ENCODE measurements at regions not wholly inside any gene's neighbourhood (a gene's known extent, or its start where the extent isn't known, plus 50 kb on each side); places are given as distances from the start of the nearest gene placed in this dataset.

DNA sequence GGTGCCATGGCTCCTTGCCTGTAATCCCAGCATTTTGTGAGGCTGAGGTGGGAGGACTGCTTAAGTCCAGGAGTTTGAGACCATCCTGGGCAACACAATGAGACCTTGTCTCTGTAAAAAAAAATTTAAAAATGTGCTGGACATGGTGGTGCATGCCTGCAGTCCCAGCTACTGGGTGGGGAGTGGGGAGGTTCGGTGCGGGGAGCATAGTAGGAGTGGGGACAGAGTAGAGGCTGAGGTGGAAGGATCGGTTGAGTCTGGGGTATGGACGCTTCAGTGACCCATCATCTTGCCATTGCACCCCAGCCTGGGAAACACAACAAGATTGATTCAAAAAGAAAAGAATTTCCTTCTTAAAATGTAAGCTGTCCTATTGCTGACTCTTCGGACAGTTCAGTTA lies 1490.0 kb upstream of the GBE1 start:
- H3K4me3 ChIP-seq (replicated peaks; ENCODE audit: low read depth, low read length): no peak overlapping the region
- no peak for DNase-seq (ENCODE audit: extremely low read depth, low read depth)
- TF ChIP-seq, protein P1, sequence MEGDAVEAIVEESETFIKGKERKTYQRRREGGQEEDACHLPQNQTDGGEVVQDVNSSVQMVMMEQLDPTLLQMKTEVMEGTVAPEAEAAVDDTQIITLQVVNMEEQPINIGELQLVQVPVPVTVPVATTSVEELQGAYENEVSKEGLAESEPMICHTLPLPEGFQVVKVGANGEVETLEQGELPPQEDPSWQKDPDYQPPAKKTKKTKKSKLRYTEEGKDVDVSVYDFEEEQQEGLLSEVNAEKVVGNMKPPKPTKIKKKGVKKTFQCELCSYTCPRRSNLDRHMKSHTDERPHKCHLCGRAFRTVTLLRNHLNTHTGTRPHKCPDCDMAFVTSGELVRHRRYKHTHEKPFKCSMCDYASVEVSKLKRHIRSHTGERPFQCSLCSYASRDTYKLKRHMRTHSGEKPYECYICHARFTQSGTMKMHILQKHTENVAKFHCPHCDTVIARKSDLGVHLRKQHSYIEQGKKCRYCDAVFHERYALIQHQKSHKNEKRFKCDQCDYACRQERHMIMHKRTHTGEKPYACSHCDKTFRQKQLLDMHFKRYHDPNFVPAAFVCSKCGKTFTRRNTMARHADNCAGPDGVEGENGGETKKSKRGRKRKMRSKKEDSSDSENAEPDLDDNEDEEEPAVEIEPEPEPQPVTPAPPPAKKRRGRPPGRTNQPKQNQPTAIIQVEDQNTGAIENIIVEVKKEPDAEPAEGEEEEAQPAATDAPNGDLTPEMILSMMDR (IDR thresholded peaks at IDR 0.05; ENCODE audit: low read depth, low read length, missing control alignments): no peak

- H3K4me3 ChIP-seq (replicated peaks; ENCODE audit: low read depth, low read length): no peak overlapping the region
- TF ChIP-seq, protein P1 (IDR thresholded peaks at IDR 0.05; ENCODE audit: low read depth, low read length, missing control alignments): no peak
- no peak for DNase-seq (ENCODE audit: extremely low read depth, low read depth)
Observed at GRCh38 chr3:83250613-83251012, 1489.2 kb upstream of the GBE1 start.

GRCh38 chr3:83248454-83248853 lies 1487.0 kb upstream of the GBE1 start:
- DNase-seq (ENCODE audit: extremely low read depth, low read depth): no peak
- H3K4me3 ChIP-seq (replicated peaks; ENCODE audit: low read depth, low read length): no peak overlapping the region
- TF ChIP-seq, protein P1 (IDR thresholded peaks at IDR 0.05; ENCODE audit: low read depth, low read length, missing control alignments): no peak

GRCh38 chr3:83235180-83235814 lies 1473.9 kb upstream of the GBE1 start:
- TF ChIP-seq, protein P1 (IDR thresholded peaks at IDR 0.05; ENCODE audit: low read depth, low read length, missing control alignments): no peak
- H3K4me3 ChIP-seq (replicated peaks; ENCODE audit: low read depth, low read length): no peak overlapping the region
- no peak for DNase-seq (ENCODE audit: extremely low read depth, low read depth)

DNA sequence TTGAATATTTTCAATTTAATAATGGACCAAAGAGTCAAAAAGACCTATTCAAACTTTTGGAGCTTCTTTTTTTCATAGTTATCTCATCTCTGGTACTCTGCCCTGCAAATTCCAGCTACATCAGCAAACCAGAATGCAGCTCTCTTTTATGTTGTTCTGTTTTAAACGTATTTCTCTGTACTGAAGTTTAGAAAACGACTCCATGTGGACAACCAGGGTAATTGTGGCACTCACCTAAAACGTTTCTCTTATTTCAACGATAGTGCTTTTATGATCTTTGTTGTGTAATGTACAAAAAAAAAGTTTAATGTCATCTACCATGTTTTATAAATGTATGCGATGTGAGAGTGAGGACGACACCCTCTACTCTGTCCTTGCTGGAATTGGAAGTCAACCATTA lies 1472.3 kb upstream of the GBE1 start:
- DNase-seq (ENCODE audit: extremely low read depth, low read depth): no peak
- TF ChIP-seq, protein P1 (IDR thresholded peaks at IDR 0.05; ENCODE audit: low read depth, low read length, missing control alignments): no peak
- no peak overlapping the region for H3K4me3 ChIP-seq (replicated peaks; ENCODE audit: low read depth, low read length)

DNA sequence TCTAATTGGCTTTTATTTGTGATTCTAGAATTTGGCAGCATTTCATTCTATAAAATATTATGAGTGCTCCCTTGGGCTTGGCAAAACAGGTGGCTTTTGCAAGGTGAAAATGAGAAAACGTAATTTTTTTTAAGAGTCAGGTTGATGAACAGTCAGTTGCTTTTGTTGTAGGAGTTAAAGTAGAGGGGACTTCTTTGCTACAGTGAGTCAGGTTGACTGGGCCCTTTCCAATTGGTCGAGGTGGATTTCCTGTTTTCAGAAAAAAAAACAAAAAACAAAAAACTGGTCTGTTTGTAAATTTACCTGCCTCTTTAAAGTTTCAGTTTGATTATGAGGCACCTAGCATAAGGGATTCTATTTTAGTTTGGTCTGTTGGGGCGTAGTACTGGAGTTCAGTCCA lies 1469.4 kb upstream of the GBE1 start:
- H3K4me3 ChIP-seq (replicated peaks; ENCODE audit: low read depth, low read length): no peak overlapping the region
- TF ChIP-seq, protein P1 (IDR thresholded peaks at IDR 0.05; ENCODE audit: low read depth, low read length, missing control alignments): no peak
- DNase-seq (ENCODE audit: extremely low read depth, low read depth): no peak

DNA sequence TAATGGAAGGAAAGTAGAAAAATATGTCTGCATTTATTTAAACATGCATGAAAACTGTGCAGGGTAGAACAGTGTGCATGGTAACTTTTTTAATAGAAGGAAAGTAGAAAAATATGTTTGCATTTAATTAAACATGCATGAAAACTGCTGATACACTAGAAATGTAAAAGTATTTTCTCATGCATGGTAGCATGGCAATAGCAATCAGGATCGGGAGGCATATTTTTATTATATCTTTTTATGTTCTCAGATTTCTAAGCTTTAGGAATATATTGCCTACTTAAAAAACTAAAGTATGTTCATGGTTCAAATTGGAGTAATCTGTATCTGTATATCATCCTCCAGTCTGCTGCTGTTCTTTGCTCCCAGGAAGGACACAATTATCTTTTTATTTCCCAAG lies 1468.9 kb upstream of the GBE1 start:
- H3K4me3 ChIP-seq (replicated peaks; ENCODE audit: low read depth, low read length): no peak overlapping the region
- TF ChIP-seq, protein P1 (IDR thresholded peaks at IDR 0.05; ENCODE audit: low read depth, low read length, missing control alignments): no peak

More for the DNA sequence above, 1468.9 kb upstream of the GBE1 start:
- DNase-seq (ENCODE audit: extremely low read depth, low read depth): no peak

Data from HFF-Myc (cell line).